Activated T-cell treated with anti-CD3 and anti-CD28 coated beads, Interleukin-2, amount 50 U/mL, for 48 hours (primary cell): ENCODE measurements at regions not wholly inside any gene's neighbourhood (a gene's known extent, or its start where the extent isn't known, plus 50 kb on each side); places are given as distances from the start of the nearest gene placed in this dataset.
"Not testable (repeated sequence)": the region's sequence is repeated elsewhere in the genome, so short reads cannot be mapped to it uniquely, and the experiment has no call there.

Experiments used
- DNase-seq, 2 experiments: peaks; one replicate each; pipeline ENCODE4 v3.0.0-alpha.2; 2020

DNA sequence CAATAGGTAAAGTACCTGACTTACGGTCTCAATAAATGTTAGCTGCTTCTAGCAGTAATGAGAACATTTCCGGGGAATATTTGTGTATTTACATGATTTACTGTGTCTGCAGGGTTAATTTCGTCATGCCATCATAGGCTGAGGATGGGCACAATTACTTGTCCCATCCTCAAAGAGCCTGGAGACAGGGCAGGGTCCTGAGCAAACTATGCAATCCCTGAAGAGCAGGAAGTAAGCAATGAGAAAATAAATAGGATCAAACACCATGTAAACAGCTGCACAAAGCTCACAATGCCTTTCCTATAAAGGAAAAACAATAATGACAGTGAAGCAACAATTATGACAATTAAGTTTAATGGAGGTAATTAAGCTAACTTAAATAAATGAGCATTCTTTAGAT lies 114.6 kb upstream of the FOXQ1 start:
- DNase-seq = no peak

DNA sequence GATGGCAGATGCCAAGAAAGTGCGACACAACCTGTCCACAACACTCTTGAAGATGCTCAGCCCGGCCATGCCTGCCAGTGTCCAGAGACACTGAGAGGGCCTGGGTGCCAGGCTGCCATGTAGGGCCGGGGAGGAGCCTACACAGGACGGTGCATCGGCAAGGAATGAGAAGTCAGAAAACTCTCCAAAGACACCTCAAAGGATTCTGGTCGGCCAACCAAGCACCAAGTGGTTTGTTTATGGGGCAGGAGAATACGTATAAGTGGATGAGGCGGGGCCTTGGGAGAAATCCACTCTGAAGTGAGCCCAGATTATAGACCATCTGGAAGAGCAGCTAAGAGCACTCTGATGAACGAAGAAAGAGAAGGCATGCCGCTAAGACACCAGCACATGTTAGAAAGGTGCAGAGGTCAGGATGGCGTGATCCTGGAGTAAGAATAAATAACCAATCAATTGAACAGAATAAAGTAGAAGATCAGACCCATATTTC lies 120.7 kb upstream of the FOXQ1 start:
- no peak for DNase-seq

DNA sequence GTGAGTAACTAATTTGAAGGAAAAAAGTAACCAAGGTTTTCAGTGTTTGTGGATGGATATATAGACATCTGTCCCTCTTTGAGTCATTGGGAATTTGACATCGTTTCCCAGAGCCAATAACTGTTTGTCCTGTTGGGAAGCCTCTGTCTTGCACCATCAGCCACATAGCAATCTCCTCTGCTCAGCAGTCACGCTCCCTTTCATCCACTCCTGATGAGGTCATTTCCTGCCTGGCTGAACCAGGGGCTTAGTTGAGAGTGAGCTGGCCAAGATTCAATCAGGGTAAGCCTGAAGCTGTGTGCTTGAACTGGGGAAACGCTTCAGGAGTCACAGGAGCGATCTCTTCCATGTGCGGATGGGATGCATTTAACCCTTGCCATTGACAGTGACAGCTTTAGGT lies 121.5 kb upstream of the FOXQ1 start:
- no peak for DNase-seq

DNA sequence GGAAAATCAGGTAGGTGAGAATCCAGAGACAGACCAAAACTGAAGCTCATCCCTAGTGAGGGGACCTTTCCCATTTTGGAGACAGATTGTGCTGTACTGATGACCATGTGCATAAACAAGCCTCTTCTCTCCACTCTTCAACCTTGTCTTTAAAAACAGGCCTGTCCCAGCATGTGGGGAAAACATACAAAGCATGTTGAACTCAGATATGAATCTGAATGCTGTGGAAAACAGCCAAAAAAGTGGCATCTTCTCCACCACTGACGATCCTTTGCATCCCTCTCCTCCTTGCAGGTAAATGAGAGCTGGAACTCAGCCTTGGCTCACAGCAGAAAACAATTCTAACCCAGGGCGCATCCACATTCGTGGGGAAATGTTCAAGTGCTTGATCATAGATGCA lies 123.7 kb upstream of the FOXQ1 start:
- DNase-seq = no peak

DNA sequence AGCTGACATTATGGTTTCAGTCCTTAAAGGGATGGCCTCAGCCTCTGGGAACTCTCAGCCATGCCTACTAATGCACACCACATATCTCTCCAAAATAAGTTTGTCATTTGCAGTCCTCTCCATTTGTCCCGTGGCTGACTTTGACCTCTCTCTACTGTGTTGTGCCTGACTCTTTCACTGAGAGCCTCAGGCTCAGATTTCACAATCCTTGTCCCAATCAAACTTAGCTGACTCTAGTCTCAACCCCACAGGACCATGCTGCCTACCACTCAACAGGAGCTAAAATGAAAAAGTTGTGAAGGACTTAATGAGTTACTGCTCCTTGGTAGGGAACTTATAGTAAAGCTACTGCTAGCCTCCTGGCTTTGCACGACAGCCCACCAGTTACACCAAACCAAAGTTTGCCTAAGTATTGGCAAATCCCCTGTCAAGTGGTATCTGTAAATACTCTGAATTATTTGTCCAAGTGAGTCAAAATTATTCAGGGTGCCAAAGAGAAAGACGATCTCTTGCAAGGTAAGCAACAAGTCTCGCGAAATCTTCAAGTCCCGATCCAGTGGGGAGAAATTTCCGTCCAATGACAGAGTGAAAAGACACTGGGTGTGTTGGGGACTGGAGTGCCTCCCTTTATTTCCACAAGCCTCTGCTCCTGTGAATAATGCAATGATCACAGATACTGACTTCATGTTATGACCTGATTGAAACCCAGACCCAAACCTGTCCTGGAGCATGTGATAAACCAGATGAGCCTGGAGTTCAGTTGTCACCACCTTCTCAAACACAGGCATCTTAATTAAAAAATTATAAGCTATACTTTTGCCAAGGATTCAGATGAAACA lies 124.4 kb upstream of the FOXQ1 start:
- DNase-seq = no peak

DNA sequence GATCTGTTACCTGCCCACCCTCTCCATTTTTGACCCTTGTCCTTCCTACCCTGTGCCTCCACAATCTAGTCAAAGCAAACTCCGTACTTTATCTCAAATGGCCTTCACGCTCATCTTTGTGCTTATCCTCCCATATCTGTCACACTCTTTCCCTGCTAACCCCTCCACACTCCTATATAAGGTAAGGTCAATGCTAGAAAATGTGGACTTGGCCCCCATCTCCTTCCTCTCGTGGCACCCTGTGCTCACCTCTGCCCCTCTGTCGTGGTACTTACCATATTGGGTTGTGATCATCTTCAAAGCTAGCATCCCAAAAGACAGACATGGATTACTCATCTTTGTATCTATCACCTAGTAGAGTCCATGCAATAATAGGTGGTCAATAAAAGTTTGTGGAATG lies 127.6 kb upstream of the FOXQ1 start:
- DNase-seq = no peak

DNA sequence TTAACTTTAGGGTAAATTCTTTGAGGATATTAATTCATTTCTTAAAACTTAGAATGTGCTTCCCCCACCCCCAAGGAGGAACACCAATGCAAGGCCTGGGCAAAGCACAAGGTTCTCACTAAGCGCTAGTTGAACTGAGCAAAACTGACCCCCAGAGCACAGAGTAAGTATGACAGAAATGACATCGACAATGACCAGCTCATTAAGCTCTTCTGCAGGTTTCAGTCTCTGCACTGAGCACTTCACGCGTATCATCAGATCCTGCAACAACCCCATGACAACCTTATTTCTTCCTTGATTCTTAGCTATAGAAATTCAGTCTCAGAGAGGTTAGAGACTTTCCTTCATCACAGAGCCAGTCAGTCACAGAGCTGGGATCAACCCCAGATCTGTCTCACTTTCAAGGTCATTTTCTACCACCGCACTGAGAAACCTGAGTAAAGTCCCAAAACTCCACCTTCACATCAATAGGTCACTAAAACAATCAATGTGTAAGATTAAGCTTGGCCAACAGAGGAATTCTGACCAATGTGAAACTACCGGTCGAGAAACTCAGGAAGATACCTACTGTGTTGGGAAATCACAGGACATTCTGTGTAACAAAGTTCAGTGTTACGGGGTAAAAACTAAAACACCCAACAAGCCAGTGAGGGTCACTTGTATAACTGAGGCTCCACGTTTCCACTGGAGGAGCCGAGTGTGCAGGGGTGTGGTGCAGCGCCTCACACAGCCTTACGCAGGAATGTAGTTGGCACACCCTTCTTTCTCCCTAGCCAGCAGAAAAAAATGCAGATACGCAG lies 129.0 kb upstream of the FOXQ1 start:
- DNase-seq = no peak

DNA sequence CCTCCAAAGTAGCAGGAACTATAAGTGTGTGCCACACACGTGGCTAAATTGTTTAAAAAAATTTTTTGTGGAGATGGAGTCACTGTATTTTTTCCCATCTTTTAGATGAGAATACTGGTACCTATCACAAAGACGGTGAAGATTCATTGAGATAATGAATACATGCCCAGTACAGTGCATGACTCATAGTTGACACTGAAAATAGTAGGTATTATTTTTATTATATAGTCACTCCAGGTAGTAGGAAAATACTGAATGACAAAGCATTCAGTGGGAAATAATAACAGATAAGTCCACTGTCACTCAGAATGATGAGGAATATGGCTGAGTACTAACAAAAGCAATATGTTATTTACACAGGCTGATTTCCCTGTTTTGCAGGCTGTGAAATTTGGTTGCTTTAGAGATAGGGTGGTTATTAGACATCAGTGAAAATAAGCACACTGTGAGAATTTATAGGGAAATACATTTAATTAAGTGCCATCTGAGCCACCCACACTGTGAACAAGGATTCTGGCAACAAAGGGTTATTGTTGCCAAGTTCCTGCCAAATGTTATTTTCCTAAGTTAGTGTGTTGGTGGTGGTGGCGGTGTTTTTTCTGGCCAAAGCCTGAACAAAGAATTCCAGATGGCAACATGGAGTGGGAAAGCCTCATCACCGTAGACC lies 129.8 kb upstream of the FOXQ1 start:
- DNase-seq = no peak

DNA sequence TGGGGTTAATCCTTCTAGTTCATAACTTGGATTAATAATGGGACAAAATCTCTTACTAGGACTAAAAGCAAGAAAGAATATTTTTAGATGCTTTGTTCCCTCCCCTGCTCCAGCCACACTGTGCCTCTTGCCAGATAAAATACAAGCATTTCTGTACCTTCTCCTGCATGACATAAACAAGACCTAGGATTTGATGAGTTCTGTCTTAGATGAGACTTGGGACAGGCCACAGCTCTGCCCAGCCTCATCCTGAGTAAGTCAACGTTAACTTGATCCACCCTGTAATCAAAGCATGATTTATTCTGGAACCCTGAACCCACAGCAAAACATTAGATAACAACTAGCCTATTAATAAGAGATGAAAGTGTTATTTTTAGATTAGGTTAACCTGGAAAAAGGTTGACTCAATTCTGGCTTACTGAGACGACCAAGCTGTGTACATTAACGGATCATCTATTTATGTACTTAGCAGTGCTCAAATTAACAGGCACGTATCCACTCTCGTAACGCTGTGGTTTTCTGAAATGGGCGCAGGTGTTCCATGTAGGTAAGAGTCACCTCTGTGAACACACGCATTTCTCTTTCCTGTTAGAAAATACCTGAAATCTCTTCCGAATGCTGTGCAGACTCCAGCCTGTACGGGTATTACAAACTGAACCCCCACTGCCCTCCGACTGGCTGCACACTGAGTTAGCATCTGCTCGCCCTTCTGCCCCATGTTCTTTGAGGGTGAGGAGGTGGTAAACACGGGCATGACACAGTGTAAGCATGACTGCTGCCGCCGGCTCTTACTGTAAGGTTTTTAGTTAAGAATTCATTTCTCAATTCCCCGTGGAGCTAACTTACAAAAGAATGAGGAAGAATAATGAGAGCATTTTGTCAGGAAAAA lies 132.1 kb upstream of the FOXQ1 start:
- no peak for DNase-seq

DNA sequence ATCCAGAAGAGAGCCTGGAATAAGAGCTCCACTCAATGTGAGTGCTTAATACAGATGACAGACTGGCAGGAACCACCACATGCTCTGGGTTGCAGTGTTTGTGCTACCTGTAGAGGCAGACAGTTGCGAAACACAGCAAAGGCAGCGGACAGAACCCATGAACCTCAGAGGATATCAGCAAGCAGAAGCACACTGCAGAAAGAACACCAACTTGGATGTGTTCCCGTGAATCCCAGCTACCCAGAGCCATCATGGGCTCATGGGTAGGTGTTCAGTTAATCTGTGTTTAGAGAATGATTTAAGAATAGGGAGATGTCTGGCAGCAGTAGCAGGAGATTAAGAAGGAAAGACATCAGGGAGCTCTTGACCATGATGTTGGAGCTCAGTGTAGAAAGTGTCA lies 133.3 kb upstream of the FOXQ1 start:
- no peak for DNase-seq

DNA sequence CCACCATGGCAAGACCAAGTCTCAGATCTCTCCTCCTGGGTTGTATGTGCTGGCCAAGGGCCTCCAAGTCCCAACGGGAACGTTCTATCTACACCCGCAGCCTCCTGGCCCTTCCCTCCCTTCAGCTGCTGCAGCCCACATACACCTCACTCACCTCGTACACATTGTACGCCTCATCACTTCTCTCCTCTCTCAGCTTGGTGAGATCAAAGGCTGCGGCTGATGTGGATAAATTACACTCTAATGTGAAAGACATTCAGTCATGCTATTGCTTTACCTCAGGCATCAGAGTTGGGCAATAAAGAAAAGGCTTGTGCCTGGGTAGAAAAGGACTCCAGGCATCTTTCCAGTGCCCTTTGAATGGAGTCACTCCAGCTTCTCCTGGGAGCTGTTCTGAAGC lies 135.3 kb upstream of the FOXQ1 start:
- no peak for DNase-seq

DNA sequence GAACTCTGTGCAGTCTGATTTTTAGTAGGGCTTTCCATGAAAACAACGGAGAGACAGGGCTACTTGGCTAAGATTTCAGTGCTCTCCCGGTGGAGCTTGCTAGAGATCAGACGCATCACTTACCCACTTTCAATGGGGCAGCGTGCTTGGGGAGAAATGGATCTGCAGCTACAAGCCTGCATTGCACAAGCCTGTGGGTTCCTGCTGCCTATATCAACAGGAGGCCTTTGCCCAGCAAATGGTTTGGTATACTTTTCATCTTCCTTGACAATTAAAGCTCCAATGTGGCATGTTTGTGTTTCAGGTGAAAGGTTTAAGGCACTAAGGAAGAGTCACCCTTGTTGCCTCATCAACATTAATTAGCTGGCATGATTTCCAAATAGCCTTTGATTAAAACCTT lies 136.0 kb upstream of the FOXQ1 start:
- DNase-seq = no peak

DNA sequence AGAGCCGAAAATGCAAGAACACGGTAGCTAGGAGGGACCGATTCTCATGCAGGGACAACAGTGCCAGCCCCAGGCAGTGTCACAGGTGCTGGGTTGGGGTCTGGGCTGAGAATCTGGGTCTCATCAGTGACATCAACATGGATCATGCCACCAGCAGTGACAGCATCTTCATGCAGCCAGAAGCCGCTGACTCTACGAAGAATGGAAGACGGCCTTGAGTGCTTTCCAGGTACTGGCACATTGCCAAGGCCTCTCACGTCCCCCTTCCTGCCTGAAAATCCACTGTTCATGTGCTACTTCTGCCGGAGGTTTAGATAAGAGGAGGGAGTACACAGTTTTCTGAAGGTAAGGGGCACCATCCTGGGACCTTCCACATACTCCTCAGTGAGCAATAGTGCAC lies 141.1 kb upstream of the FOXQ1 start:
- no peak for DNase-seq

DNA sequence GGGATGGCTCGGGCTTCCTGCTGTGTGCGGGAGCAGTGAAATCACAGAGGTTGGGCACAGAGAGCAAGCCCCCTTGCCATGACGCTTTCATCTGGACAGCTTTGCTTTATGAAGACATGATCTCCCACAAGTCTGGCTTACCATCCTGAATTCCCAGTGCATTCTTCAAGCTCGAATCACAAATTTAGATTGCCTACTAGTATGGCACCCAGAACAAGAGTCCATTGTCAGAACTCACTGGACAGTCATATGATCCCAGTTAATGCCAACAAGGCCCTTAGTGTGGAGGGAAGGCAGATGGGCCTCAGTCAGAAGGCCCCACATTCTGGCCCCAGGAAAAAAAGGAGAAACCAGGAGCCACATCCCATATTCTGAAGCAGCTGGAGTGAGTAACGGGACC lies 147.3 kb upstream of the FOXQ1 start:
- no peak for DNase-seq

DNA sequence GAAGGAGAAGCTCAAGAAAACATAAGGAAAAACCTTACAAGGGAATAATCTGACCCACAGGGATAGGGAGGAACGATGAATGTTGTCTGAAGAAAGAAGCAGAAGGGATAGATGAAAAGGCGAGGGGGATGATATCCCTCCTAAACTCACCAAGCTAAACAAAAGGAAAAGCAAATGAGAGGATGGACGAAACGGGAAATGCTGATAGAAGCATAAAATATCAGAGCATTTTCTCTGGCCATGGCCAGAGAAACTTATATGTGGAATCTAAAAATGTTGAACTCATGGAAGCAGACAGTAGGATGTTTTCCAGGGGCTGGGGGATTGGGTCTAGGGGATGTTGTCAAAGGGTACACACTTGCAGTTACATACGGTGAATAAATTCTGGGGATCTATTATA lies 148.4 kb upstream of the FOXQ1 start:
- DNase-seq = no peak

DNA sequence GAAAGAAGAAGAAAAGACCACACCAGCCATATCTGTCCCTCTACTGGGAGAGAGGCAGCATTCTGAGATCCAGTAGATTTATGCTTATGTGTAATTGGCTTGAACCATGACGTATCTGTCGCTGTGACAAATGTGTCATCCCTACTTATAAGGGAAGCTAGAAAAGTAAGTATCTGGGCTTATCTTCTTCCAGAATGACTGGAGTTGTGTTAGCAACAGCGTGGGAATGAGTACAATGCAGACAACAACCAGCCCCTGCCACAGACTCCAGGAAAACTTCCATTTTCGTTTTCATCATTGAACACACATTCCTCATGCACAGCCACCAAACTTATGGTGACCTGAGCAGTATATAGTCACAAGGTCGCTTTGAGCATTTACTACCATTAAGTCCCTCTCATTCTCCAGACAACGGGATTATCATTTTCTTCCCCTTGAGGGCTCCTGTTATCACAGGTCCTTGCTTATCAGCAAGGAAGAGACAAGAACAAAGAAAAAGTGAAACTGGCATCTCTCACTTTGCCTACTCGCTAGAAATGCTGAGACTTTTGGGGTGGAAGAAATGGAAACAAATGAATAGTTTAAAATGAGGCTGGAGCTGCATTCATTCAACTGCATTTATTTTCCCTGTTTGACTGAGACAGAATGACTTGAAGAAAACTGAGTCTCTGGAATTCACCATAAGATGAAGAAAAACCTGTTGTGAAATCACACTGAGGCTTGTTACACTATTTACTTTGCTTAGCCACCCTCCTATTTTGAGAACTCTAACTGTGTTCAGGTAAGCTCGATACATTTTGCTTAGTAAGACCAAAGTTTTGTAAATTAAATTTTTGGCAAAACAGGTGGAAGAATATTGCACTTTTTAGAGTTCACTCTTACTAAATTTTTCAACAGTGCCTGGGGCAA lies 149.3 kb upstream of the FOXQ1 start:
- DNase-seq = no peak

DNA sequence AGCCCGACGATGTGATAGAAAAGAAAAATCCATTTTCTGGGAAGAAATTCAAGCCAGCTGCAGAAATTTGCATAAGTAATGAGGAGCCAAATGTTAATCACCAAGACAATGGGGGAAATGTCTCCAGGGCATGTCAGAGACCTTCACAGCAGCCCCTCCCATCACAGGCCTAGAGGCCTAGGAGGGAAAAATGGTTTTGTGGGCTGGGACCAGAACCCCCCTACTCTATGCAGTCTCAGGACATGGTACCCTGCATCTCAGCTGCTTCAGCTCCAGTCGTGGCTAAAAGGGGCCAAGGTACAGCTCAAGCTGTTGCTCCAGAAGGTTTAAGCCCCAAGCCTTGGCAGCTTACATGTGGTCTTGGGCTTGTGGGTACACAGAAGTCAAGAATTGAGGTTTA lies 155.5 kb upstream of the FOXQ1 start:
- DNase-seq = not testable (repeated sequence)

DNA sequence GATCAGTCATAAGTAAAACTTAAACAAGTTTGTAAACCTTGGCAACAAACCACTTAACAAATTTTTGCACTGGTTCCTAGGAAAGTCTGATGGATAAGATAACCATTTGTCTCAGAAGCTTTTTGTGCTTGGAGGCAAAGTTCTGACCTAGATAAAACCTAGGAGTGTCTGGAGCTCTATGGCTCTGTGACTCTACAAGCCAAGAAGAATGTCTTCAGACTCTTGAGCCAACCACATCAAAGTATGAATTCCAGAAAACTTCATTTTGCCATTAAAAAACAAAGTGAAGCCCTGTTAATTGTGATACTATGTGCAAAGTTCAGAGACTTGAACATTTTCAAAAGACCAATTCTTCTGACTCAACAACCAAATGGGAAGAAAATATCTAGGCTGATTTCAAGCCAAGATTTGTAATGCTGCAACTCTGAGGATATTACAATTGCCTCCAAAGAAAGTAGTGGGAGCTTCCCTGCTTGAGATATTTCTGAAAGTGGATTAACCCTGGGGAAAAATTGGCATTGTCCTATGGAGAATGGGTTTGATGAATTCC lies 158.1 kb upstream of the FOXQ1 start:
- DNase-seq = no peak

DNA sequence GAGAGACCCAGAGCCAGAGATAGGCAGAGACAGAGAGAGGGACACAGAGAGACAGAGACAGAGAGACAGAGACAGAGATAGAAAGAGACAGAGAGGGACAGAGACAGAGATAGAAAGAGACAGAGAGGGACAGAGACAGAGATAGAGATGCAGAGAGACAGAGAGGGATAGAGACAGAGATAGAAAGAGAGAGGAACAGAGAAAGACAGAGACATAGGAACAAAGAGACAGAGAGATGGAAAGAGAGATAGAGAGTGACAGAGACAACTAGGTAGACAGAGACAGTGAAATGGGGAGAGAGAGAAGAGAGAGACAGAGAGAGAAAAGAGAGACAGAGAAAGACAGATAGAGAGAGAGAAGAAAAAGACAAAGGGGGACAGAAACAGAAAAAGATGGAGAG lies 165.4 kb upstream of the FOXQ1 start:
- DNase-seq = no peak

DNA sequence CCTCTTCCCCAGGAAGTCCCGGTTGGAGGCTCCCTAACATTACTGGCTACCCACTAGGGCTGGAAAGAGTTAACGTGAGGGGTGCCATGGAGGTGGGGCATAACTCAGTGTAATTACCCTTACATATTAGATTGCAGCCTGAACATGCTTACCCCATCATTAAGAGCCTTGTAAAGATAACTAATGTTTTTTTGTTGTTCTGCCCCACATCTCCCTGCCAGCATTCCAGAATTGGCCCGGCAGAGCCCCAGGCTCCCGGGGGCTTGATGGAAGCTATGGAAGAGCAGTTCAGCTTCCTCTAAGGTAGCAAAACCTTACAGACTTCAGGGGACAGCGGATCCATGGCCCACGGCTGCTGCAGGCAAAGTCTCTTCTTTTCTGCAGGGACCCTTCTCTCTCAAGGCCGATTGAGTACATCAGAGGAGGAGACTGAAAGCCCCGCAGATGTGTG lies 166.1 kb upstream of the FOXQ1 start:
- DNase-seq = no peak
